OCI-LY3 (cell line): ENCODE measurements at regions not wholly inside any gene's neighbourhood (a gene's known extent, or its start where the extent isn't known, plus 50 kb on each side); places are given as distances from the start of the nearest gene placed in this dataset.
"Not testable (repeated sequence)": the region's sequence is repeated elsewhere in the genome, so short reads cannot be mapped to it uniquely, and the experiment has no call there.

Experiments
- H2AFZ ChIP-seq: fragments of 200-600, 300-600 bp; shearing (Covaris generic); 2 replicates; pipeline ENCODE4 v1.6.0; 2014; ENCODE audit warnings: antibody characterized with exemption, low read depth, low read length
- H3K27ac ChIP-seq: fragments of 200-600, 300-600 bp; sonication (generic); 2 replicates; pipeline ENCODE4 v1.5.1; 2014; ENCODE audit warnings: mild to moderate bottlenecking, low read length, moderate library complexity, mixed read lengths
- H3K27me3 ChIP-seq: fragments of 200-600, 300-600 bp; sonication (generic); 2 replicates; pipeline ENCODE4 v1.6.1; 2014; ENCODE audit warnings: low read depth, low read length, mixed read lengths
- H3K36me3 ChIP-seq: fragments of 200-600, 300-600 bp; sonication (generic); replicated peaks from 2 replicates; pipeline ENCODE3; 2014; ENCODE audit warnings: low read depth, low read length, mixed read lengths
- H3K4me1 ChIP-seq: fragments of 300-600, 200-600 bp; sonication (generic); 2 replicates; pipeline ENCODE4 v1.6.1; 2014; ENCODE audit warnings: low read length, mixed read lengths
- H3K4me2 ChIP-seq: fragments of 200-600, 300-600 bp; sonication (generic); 2 replicates; pipeline ENCODE4 v1.6.1; 2014; ENCODE audit warnings: low read length, mixed read lengths
- H3K4me3 ChIP-seq: fragments of 300-600, 200-600 bp; sonication (generic); 2 replicates; pipeline ENCODE4 v1.5.1; 2014; ENCODE audit warnings: antibody characterized with exemption, mild to moderate bottlenecking, low read length, moderate library complexity
- H3K79me2 ChIP-seq: fragments of 300-600, 200-600 bp; shearing (Covaris generic); 2 replicates; pipeline ENCODE4 v1.6.1; 2014; ENCODE audit warnings: mild to moderate bottlenecking, low read length, mixed read lengths
- H3K9ac ChIP-seq: fragments of 300-600, 200-600 bp; shearing (Covaris generic); 2 replicates; pipeline ENCODE4 v1.6.0; 2014; ENCODE audit warnings: mild to moderate bottlenecking, low read length, moderate library complexity
- H3K9me3 ChIP-seq: fragments of 200-600, 300-600 bp; shearing (Covaris generic); 2 replicates; pipeline ENCODE4 v1.6.1; 2014; ENCODE audit warnings: low read length, mixed read lengths; ENCODE audit not compliant: insufficient read depth
- H4K20me1 ChIP-seq: fragments of 200-600, 300-600 bp; sonication (generic); 2 replicates; pipeline ENCODE4 v1.6.1; 2016; ENCODE audit warnings: low read length, mixed read lengths; ENCODE audit not compliant: insufficient read depth
- EZH2phosphoT487 ChIP-seq: fragments of 200-600 bp; shearing (Covaris generic); IDR thresholded peaks from 2 replicates; pipeline ENCODE4 v1.6.1; 2018; ENCODE audit warnings: antibody characterized with exemption, mixed run types, low read depth
- TF ChIP-seq, protein P1 (sequence below): fragments of 200-600, 300-600 bp; sonication (generic); IDR thresholded peaks from 2 replicates; pipeline ENCODE4 v1.5.1; 2014; ENCODE audit warnings: antibody characterized with exemption, low read length, low read depth

DNA sequence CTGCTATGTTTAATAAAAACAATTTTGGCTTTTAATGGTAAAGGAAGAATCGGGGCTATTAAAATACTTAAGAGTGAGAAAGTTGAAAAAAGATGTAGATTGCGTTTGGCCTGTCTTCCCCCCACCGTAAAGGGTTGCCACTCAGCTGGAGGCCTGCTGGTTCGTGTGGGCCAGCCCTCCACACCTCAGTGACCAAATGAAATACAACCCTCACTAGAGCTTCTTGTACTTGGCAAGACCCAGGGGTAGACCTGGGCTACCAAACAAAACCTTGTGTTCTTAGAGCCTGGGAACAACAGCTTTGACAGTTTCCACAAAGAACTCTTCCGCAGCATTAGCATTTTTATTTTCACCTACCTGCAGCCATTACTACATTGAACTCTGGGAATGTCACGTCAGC, 152.8 kb upstream of the PABPC3 start:
- H3K9ac ChIP-seq = no peak overlapping the region
- H3K27ac ChIP-seq = no peak overlapping the region
- TF ChIP-seq, protein P1, sequence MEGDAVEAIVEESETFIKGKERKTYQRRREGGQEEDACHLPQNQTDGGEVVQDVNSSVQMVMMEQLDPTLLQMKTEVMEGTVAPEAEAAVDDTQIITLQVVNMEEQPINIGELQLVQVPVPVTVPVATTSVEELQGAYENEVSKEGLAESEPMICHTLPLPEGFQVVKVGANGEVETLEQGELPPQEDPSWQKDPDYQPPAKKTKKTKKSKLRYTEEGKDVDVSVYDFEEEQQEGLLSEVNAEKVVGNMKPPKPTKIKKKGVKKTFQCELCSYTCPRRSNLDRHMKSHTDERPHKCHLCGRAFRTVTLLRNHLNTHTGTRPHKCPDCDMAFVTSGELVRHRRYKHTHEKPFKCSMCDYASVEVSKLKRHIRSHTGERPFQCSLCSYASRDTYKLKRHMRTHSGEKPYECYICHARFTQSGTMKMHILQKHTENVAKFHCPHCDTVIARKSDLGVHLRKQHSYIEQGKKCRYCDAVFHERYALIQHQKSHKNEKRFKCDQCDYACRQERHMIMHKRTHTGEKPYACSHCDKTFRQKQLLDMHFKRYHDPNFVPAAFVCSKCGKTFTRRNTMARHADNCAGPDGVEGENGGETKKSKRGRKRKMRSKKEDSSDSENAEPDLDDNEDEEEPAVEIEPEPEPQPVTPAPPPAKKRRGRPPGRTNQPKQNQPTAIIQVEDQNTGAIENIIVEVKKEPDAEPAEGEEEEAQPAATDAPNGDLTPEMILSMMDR = no peak
- no peak for TF ChIP-seq EZH2phosphoT487
- peaks cover 7% of the 10 kb centered on the region for H3K4me1 ChIP-seq
- H3K36me3 ChIP-seq = no peaks in the 10 kb centered on the region
- H3K27me3 ChIP-seq = peaks cover 36% of the 10 kb centered on the region
- no peak overlapping the region for H2AFZ ChIP-seq
- no peaks in the 10 kb centered on the region for H4K20me1 ChIP-seq
- H3K9me3 ChIP-seq = no peaks in the 10 kb centered on the region
- H3K4me3 ChIP-seq = no peak overlapping the region
- no peaks in the 10 kb centered on the region for H3K79me2 ChIP-seq
- H3K4me2 ChIP-seq = no peak overlapping the region

DNA sequence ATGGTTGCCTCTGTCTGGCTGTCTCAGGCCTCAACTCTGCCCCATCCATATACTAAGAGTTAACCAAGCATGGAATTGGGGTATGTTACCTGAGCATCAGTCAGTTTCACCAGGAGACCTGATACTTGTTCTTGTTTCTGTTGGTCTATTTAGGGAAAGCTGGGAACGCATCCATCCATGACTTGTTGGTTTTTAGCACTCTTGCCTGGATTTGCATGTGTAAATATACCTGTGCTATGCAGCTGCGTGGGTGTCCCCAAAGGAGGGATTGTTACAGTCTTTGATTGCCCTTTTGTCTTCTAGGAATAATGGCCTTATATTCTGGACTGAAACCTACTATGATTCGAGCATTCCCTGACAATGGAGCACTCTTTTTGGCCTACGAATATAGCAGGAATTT, 151.9 kb upstream of the PABPC3 start:
- H3K4me3 ChIP-seq, H3K9me3 ChIP-seq, H3K36me3 ChIP-seq, H3K4me2 ChIP-seq, H2AFZ ChIP-seq, H3K9ac ChIP-seq, H3K27ac ChIP-seq, H3K79me2 ChIP-seq, H4K20me1 ChIP-seq: not testable (repeated sequence)
- H3K4me1 ChIP-seq = peaks cover 16% of the 10 kb centered on the region
- peaks cover 36% of the 10 kb centered on the region for H3K27me3 ChIP-seq

DNA sequence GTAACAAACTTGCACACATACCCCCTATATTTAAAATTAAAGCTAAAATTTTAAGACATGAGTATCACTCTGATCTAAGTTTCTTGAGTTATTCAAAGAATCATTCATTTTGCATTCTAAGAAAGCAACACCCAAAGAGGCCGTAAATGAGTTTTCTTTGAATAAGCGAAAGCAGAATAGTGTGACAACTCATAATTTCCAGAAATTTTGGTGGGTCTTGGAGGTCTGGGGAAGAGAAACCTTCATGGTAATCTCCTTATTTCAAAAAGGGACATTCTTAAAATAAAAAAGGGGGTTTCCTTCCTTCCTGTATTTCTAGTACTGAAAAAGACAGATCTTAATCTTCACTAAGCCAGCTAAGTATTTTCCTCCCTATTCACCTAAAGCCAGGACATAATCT, 147.0 kb upstream of the PABPC3 start:
- H3K9me3 ChIP-seq, H3K9ac ChIP-seq, H3K4me3 ChIP-seq, H4K20me1 ChIP-seq, H3K36me3 ChIP-seq, H3K79me2 ChIP-seq, H2AFZ ChIP-seq: not testable (repeated sequence)
- H3K4me2 ChIP-seq = peak overlapping the region; percentile 52
- peak overlapping the region; percentile 11; the same call in 1 of the 2 replicates for H3K27ac ChIP-seq
- H3K27me3 ChIP-seq = peaks cover 37% of the 10 kb centered on the region
- peaks cover 32% of the 10 kb centered on the region for H3K4me1 ChIP-seq

DNA sequence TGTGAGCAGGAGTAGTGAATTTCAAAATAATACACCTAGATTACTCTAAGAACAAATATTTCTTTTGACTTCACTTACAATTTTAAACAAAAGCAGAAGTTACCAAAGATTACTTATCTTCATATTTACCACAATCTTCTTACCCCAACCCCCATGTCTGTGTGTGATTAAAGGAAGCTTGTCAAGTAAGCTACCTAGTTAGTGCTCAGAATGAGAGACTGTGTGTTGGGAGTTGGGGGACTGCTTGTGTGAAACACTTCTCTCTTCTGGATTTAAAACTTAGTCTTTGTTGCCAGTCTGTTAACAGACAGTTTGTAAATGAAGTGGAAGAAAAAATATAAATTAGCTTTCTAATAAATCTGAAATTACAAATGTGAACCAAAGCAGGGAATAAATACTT, 145.3 kb upstream of the PABPC3 start:
- peaks cover 34% of the 10 kb centered on the region for H3K27me3 ChIP-seq
- H3K79me2 ChIP-seq, H2AFZ ChIP-seq, H3K4me2 ChIP-seq, H3K9ac ChIP-seq, H3K4me3 ChIP-seq, H3K36me3 ChIP-seq, H3K27ac ChIP-seq, H4K20me1 ChIP-seq, H3K9me3 ChIP-seq: not testable (repeated sequence)
- peaks cover 29% of the 10 kb centered on the region for H3K4me1 ChIP-seq

DNA sequence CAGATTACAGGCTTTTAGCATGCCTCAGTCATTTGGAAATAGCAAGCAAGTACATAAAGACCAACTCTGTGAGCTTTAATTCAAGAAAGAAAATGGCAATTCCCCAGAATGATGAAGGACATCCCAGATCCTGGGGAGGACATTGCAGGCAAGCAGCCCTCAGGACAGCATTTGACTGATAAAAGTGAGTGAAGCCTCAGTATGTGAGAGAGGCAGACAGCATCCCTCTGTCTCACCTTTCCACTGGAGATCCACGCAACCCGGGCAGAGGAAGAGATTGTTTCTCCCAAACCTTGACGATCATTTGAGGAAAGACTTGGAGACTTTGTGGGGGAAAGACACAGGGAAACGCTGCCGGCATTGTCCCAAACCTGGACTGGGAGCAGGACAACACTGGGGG, 128.0 kb upstream of the PABPC3 start:
- not testable (repeated sequence) for H3K9ac ChIP-seq, H3K79me2 ChIP-seq, H3K27ac ChIP-seq, H3K9me3 ChIP-seq, H3K27me3 ChIP-seq, H3K4me1 ChIP-seq, H4K20me1 ChIP-seq, H3K36me3 ChIP-seq
- Histone ChIP-seq H3K4me3 (peak overlapping the region; percentile 46; the same call in 1 of the 2 replicates), H2AFZ (peak overlapping the region; percentile 77), H3K4me2 (peak overlapping the region; percentile 52)

DNA sequence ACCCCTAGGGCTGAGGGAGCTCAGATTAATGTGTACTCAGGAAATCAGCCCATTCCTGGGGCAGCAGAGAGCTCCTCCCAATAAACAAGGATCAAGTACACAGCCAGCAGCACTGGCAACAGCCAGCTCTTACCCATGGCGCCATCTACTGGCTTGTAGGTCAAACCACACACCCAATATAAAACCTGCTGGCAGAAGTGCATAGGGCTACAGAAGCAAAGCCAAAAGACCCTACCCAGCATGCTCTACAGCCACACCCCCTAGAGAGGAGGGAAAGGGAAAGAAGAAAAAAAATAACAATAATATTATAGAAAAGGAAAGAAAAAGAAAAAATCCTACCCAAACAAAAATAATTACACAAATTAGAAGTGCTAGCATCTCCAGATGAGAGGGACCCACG, 127.5 kb upstream of the PABPC3 start:
- TF ChIP-seq, protein P1 = peak; percentile 40
- Histone ChIP-seq H3K4me3 (peak overlapping the region; percentile 46; the same call in 1 of the 2 replicates), H3K4me2 (peak overlapping the region; percentile 52), H2AFZ (peak overlapping the region; percentile 77; the same call in 1 of the 2 replicates)
- H3K36me3 ChIP-seq, H3K4me1 ChIP-seq, H3K27me3 ChIP-seq, H3K79me2 ChIP-seq, H3K27ac ChIP-seq, H4K20me1 ChIP-seq, H3K9ac ChIP-seq, H3K9me3 ChIP-seq: not testable (repeated sequence)

DNA sequence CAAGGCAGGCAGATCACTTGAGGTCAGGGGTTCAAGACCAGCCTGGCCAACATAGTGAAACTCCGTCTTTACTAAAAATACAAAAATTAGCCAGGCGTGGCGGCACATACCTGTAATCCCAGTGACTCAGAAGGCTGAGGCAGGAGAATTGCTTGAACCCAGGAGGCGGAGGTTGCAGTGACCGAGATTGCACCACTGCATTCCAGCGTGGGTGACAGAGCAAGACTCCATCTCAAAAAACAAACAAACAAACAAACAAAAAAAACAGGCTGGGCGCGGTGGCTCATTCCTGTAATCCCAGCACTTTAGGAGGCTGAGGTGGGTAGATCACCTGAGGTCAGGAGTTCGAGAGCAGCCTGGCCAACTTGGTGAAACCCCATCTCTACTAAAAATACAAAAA, 122.8 kb upstream of the PABPC3 start:
- not testable (repeated sequence) for H3K4me2 ChIP-seq, H3K4me3 ChIP-seq, H3K9ac ChIP-seq, H3K4me1 ChIP-seq, H3K27ac ChIP-seq, H2AFZ ChIP-seq, H3K79me2 ChIP-seq, H3K27me3 ChIP-seq, H4K20me1 ChIP-seq, H3K36me3 ChIP-seq, H3K9me3 ChIP-seq

DNA sequence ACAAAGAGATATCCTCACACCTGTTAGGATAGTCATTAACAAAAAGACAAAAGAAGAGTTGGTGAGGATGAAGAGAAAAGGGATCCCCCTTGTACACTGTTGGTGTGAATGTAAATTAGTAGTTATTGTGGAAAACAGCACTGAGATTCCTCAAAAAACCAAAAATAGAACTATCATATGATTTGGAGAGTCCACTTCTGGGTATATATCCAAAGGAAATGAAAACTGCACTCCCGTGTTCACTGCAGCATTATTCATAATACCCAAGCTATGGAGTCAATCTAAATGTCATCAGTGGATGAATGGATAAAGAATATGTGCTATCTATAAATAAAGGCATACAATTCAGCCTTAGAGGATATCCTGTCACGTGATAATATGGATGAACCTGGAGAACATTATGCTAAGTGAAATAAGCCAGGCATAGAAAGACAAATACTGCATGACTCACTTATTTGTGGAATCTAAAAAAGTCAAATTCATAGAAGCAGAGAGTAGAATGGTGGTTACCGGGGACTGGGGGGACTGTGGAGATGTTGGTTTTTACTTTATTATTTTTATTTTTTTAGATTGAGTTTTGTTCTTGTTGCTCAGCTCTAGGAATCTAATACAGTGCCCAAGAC, 114.6 kb upstream of the PABPC3 start:
- H3K36me3 ChIP-seq, H3K4me3 ChIP-seq, H2AFZ ChIP-seq, H3K4me2 ChIP-seq, H4K20me1 ChIP-seq, H3K4me1 ChIP-seq, H3K9ac ChIP-seq, H3K9me3 ChIP-seq, H3K27ac ChIP-seq, H3K79me2 ChIP-seq: not testable (repeated sequence)
- peaks cover 16% of the 10 kb centered on the region for H3K27me3 ChIP-seq
